H9 (cell line): ENCODE measurements at regions not wholly inside any gene's neighbourhood (a gene's known extent, or its start where the extent isn't known, plus 50 kb on each side); places are given as distances from the start of the nearest gene placed in this dataset.

Experiments used
- DNase-seq: peaks from one replicate; pipeline ENCODE4 v3.0.0-alpha.2; 2017
- H2AFZ ChIP-seq: one replicate; pipeline ENCODE4 v1.6.1; 2013; ENCODE audit warnings: mild to moderate bottlenecking, low read length, control low read depth, moderate library complexity
- H2AK5ac ChIP-seq: 2 replicates; pipeline ENCODE4 v1.6.1; 2013; ENCODE audit warnings: low read length, control low read depth, mixed read lengths; ENCODE audit not compliant: insufficient read length
- H2BK120ac ChIP-seq: one replicate; pipeline ENCODE4 v1.6.1; 2013; ENCODE audit warnings: low read depth, mild to moderate bottlenecking, low read length, control low read depth, inconsistent platforms; ENCODE audit not compliant: poor library complexity, severe bottlenecking
- H2BK12ac ChIP-seq: 2 replicates; pipeline ENCODE4 v1.6.1; 2013; ENCODE audit warnings: low read length, control low read depth, mixed read lengths, low read depth; ENCODE audit not compliant: insufficient read length
- H2BK15ac ChIP-seq: 2 replicates; pipeline ENCODE4 v1.6.1; 2013; ENCODE audit warnings: low read depth, low read length, control low read depth
- H2BK20ac ChIP-seq: one replicate; pipeline ENCODE4 v1.6.1; 2013; ENCODE audit warnings: low read depth, mild to moderate bottlenecking, low read length, control low read depth, inconsistent platforms; ENCODE audit not compliant: poor library complexity, severe bottlenecking
- H2BK5ac ChIP-seq: 2 replicates; pipeline ENCODE4 v1.6.1; 2013; ENCODE audit warnings: low read length, control low read depth, mixed read lengths; ENCODE audit not compliant: insufficient read length
- H3K14ac ChIP-seq: 2 replicates; pipeline ENCODE4 v1.6.1; 2013; ENCODE audit warnings: low read length, control low read depth; ENCODE audit not compliant: insufficient read depth
- H3K18ac ChIP-seq: 2 replicates; pipeline ENCODE4 v1.6.1; 2013; ENCODE audit warnings: low read depth, mild to moderate bottlenecking, mixed read lengths, low read length, control low read depth; ENCODE audit not compliant: insufficient read length
- H3K23ac ChIP-seq: 2 replicates; pipeline ENCODE4 v1.6.1; 2013; ENCODE audit warnings: low read length, control low read depth, mixed read lengths, low read depth; ENCODE audit not compliant: insufficient read length
- H3K23me2 ChIP-seq: 2 replicates; pipeline ENCODE4 v1.6.1; 2013; ENCODE audit warnings: low read depth, mild to moderate bottlenecking, mixed read lengths, low read length, control low read depth; ENCODE audit not compliant: insufficient read length, poor library complexity, severe bottlenecking
- H3K27ac ChIP-seq: 2 replicates; pipeline ENCODE4 v1.5.1; 2013; ENCODE audit warnings: low read length, control low read depth, mixed read lengths, low read depth; ENCODE audit not compliant: insufficient read length
- H3K27me3 ChIP-seq: 2 replicates; pipeline ENCODE4 v1.6.1; 2013; ENCODE audit warnings: low read length, control low read depth, inconsistent platforms; ENCODE audit not compliant: insufficient read depth
- H3K4ac ChIP-seq: 2 replicates; pipeline ENCODE4 v1.6.1; 2013; ENCODE audit warnings: low read depth, mild to moderate bottlenecking, control low read depth, inconsistent platforms, low read length, moderate library complexity
- H3K4me1 ChIP-seq: 2 replicates; pipeline ENCODE4 v1.6.1; 2013; ENCODE audit warnings: low read length, control low read depth, inconsistent platforms; ENCODE audit not compliant: insufficient read depth
- H3K4me2 ChIP-seq: 2 replicates; pipeline ENCODE4 v1.6.1; 2013; ENCODE audit warnings: low read length, control low read depth, mixed read lengths; ENCODE audit not compliant: insufficient read length, insufficient read depth
- H3K56ac ChIP-seq: 2 replicates; pipeline ENCODE4 v1.6.1; 2013; ENCODE audit warnings: low read depth, mild to moderate bottlenecking, mixed read lengths, low read length, control low read depth; ENCODE audit not compliant: insufficient read length
- H3K79me1 ChIP-seq: 2 replicates; pipeline ENCODE4 v1.6.1; 2013; ENCODE audit warnings: low read depth, mild to moderate bottlenecking, moderate library complexity, low read length, control low read depth, inconsistent platforms; ENCODE audit not compliant: insufficient read depth, poor library complexity, severe bottlenecking
- H3K79me2 ChIP-seq: 2 replicates; pipeline ENCODE4 v1.6.1; 2013; ENCODE audit warnings: low read length, control low read depth, inconsistent platforms; ENCODE audit not compliant: insufficient read depth
- H3K9ac ChIP-seq: 2 replicates; pipeline ENCODE4 v1.6.1; 2013; ENCODE audit warnings: low read length, control low read depth, mixed read lengths; ENCODE audit not compliant: insufficient read length; ENCODE audit errors: extremely low read depth
- H3K9me3 ChIP-seq: one replicate; pipeline ENCODE4 v1.6.1; 2013; ENCODE audit warnings: low read depth, low read length, inconsistent platforms; ENCODE audit not compliant: control insufficient read depth
- H3T11ph ChIP-seq: one replicate; pipeline ENCODE4 v1.6.1; 2013; ENCODE audit warnings: mild to moderate bottlenecking, low read length, control low read depth, inconsistent platforms
- H4K20me1 ChIP-seq: one replicate; pipeline ENCODE4 v1.6.1; 2013; ENCODE audit not compliant: control insufficient read depth, insufficient read length, insufficient read depth
- H4K5ac ChIP-seq: 2 replicates; pipeline ENCODE4 v1.6.1; 2013; ENCODE audit warnings: low read depth, mild to moderate bottlenecking, mixed read lengths, low read length, control low read depth; ENCODE audit not compliant: insufficient read length
- H4K8ac ChIP-seq: replicated peaks from 2 replicates; pipeline ENCODE4 v1.6.1; 2013; ENCODE audit warnings: low read length, control low read depth, mixed read lengths, low read depth; ENCODE audit not compliant: insufficient read length
- H4K91ac ChIP-seq: 2 replicates; pipeline ENCODE4 v1.6.1; 2013; ENCODE audit warnings: low read depth, mild to moderate bottlenecking, moderate library complexity, mixed read lengths, low read length, control low read depth; ENCODE audit not compliant: insufficient read length
- H3K27ac Mint-ChIP-seq, 3 experiments: 2 replicates in 2 of 3; 3 replicates in 1 of 3; pipeline ENCODE4 v1.8.0; 2020 to 2021; ENCODE audit warnings: mixed read lengths in 3 of 3, mild to moderate bottlenecking in 1 of 3, moderate library complexity in 1 of 3
- H3K27me3 Mint-ChIP-seq: 2 replicates; pipeline ENCODE4 v1.8.0; 2021; ENCODE audit warnings: low read depth, mild to moderate bottlenecking, moderate library complexity, mixed read lengths
- H3K36me3 Mint-ChIP-seq, 3 experiments: 2 replicates in 2 of 3; 3 replicates in 1 of 3; pipeline ENCODE4 v1.8.0; 2020 to 2021; ENCODE audit warnings: low read depth in 3 of 3, mixed read lengths in 3 of 3; ENCODE audit not compliant: insufficient read depth in 1 of 3
- H3K4me1 Mint-ChIP-seq, 2 experiments: 2 replicates each; pipeline ENCODE4 v1.8.0; 2020; ENCODE audit warnings: mixed read lengths in 2 of 2
- H3K4me3 Mint-ChIP-seq, 2 experiments: 2 replicates in 1 of 2; 3 replicates in 1 of 2; pipeline ENCODE4 v1.8.0; 2020 to 2021; ENCODE audit warnings: mild to moderate bottlenecking in 2 of 2, mixed read lengths in 2 of 2, moderate library complexity in 1 of 2
- H3K9me3 Mint-ChIP-seq, 2 experiments: 2 replicates in 1 of 2; 3 replicates in 1 of 2; pipeline ENCODE4 v1.8.0; 2020; ENCODE audit warnings: mild to moderate bottlenecking in 2 of 2, mixed read lengths in 2 of 2, moderate library complexity in 1 of 2
- CTCF ChIP-seq: fragments of 200-600 bp; sonication (generic); conservative IDR thresholded peaks from 3 replicates; pipeline ENCODE4 v1.8.0; 2021; ENCODE audit warnings: antibody characterized with exemption, mild to moderate bottlenecking
- WGBS: extraction: QIAGEN DNeasy Blood & Tissue Kit; methylation state at CpG from one replicate; pipeline ENCODE4 v1.1.7; 2013; ENCODE audit warnings: missing lambda C conversion rate, low lambda C conversion rate, mixed read lengths; ENCODE audit not compliant: insufficient read length; ENCODE audit errors: extremely low coverage; 5-methylcytosine and 5-hydroxymethylcytosine counted together

- Histone ChIP-seq H4K91ac (no peak overlapping the region), H3K4me2 (no peak overlapping the region), H3T11ph (no peak overlapping the region), H2BK120ac (no peak overlapping the region), H4K8ac (no peak overlapping the region), H4K20me1 (no peaks in the 10 kb centered on the region), H3K18ac (no peak overlapping the region), H2BK20ac (no peak overlapping the region), H2BK15ac (no peak overlapping the region), H3K27me3 (no peaks in the 10 kb centered on the region), H2BK5ac (no peak overlapping the region), H3K79me2 (no peaks in the 10 kb centered on the region), H3K4ac (no peak overlapping the region), H3K4me1 (peaks cover 2% of the 10 kb centered on the region; the same call in 1 of the 2 replicates), H2AK5ac (no peak overlapping the region), H3K14ac (no peak overlapping the region), H2BK12ac (no peak overlapping the region), H3K27ac (no peak overlapping the region), H3K79me1 (no peaks in the 10 kb centered on the region), H3K56ac (no peak overlapping the region), H3K9me3 (no peaks in the 10 kb centered on the region), H3K23me2 (no peaks in the 10 kb centered on the region), H3K9ac (no peak overlapping the region), H2AFZ (no peak overlapping the region), H3K23ac (no peak overlapping the region), H4K5ac (no peak overlapping the region)
- Mint-ChIP-seq H3K27ac (peak overlapping the region in 1 of 3 experiments; percentile 31; a peak in 1 of 7 replicates), H3K27me3 (peaks cover 4% of the 10 kb centered on the region), H3K36me3 (peaks cover 0 to 16% (median 5%) of the 10 kb centered on the region in 3 experiments; a peak in 4 of 7 replicates), H3K4me1 (peaks cover 6 to 13% of the 10 kb centered on the region in 2 experiments), H3K9me3 (peaks cover 10 to 17% of the 10 kb centered on the region in 2 experiments; a peak in 4 of 5 replicates), H3K4me3 (no peak overlapping the region)
- WGBS = no CpG with 5 or more reads among the region's 5 CpGs
- DNase-seq = no peak
- TF ChIP-seq CTCF = no peak
These were observed 232.4 kb upstream of the AJAP1 start for GRCh38 chr1:4421986-4422385.
